Hematopoietic multipotent progenitor cell treated with erythropoietin and hydrocortisone succinate and interleukin-3 and kit ligand, for 4 days (in vitro differentiated cells): ENCODE measurements at regions not wholly inside any gene's neighbourhood (a gene's known extent, or its start where the extent isn't known, plus 50 kb on each side); places are given as distances from the start of the nearest gene placed in this dataset.
"Not testable (repeated sequence)": the region's sequence is repeated elsewhere in the genome, so short reads cannot be mapped to it uniquely, and the experiment has no call there.

Source experiments
- DNase-seq: peaks from one replicate; pipeline ENCODE4 v3.0.0-alpha.2; 2015

DNA sequence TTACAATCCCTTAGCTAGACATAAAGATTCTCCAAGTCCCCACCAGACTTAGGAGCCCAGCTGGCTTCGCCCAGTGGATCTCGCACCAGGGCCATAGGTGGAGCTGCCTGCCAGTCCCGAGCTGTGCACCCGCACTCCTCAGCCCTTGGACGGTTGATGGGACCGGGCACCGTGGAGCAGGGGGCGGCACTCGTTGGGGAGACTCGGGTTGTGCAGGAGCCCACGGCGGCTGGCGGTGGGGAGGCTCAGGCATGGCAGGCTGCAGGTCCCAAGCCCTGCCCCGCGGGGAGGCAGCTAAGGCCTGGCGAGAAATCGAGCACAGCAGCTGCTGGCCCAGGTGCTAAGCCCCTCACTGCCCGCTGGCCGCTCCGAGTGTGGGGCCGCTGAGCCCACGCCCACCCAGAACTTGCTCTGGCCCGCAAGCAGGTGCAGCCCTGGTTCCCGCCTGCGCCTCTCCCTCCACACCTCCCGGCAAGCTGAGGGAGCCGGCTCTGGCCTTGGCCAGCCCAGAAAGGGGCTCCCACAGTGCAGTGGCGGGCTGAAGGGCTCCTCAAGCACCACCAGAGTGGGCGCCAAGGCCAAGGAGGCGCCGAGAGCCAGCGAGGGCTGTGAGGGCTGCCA lies 275.0 kb upstream of the PDE3A start:
- not testable (repeated sequence) for DNase-seq

- no peak for DNase-seq
These were observed 271.9 kb upstream of the PDE3A start for GRCh38 chr12:20096430-20096829.

DNA sequence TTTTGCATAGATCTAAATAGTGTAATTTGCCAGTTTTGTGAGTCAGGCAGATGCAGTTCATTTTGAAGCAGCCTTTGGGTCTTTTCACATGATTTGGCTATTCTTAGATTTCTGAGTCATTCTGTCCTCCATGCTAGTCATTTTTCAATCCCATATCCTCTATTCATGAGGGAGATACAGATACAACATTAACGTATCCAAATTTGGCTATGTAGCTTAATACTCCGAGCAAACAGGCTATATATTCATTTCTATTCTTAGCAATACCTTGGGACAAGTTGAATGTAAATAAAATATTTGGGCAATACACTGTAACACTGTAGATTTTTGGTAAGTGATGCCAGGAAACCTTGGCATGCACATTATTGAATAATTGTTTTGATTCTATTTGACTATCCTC lies 270.7 kb upstream of the PDE3A start:
- no peak for DNase-seq

GRCh38 chr12:20099395-20100183 lies 268.7 kb upstream of the PDE3A start:
- DNase-seq: no peak

GRCh38 chr12:20101046-20101445 lies 267.3 kb upstream of the PDE3A start:
- no peak for DNase-seq

DNA sequence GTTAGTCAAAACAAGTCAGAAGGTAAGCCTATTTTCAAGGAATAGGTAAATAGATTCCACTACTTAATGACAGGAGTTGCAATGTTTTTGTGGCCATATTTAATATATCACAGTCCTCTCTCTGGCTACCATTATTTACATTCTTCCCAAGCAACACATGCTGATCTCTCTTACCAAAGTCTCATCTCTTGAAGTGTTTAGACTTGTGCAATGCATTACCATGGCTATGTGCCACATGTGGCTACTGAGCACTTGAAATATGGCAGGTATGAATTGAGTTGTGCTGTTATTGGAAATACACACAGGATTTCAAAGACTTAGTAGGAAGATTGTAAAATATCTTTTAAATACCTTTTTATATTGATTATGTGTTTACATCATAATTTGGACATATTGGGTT lies 262.4 kb upstream of the PDE3A start:
- DNase-seq: no peak

- DNase-seq: no peak
These were observed 258.7 kb upstream of the PDE3A start for GRCh38 chr12:20109676-20110075.

- not testable (repeated sequence) for DNase-seq
These were observed 253.0 kb upstream of the PDE3A start for GRCh38 chr12:20115371-20115770.

- DNase-seq: no peak
These were observed 248.5 kb upstream of the PDE3A start for GRCh38 chr12:20119596-20120402.

GRCh38 chr12:20120403-20120725 lies 248.0 kb upstream of the PDE3A start:
- DNase-seq: no peak

DNA sequence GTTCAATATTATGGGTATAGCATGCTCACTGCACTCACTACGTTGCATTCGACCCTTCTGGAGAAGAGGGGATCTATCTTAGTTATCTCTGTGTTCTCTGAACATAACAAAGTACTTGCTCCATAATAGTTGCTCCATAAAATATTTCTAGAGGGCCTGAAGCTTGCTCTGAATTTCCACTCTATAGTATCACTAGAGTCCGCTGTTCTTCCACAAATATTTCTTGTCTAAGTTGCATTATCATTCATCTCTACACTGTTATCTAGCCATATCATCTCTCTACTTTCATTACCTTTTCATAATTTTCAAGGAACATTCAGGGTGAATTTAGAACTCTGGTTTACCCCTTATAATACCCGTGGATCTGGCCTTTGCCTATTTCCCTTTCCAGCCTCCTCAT lies 246.1 kb upstream of the PDE3A start:
- no peak for DNase-seq

DNA sequence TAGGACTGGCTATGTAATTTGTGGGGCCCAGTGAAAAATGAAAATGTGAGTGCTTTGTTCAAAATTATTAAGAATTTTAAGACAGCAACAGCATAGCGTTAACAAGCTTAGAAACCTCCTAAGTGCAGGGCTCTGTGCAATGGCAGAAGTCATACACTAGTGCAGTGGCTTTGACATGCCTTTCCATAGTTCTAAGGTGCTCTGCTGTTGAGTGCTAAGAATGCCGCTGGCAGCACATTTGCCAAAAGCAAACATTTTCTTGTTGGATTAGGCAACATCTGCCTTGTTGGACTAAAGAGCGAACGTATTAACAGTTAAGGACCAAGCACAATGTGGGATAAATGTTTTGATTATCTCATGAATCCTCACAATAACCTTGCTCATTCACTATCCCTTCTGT lies 244.9 kb upstream of the PDE3A start:
- no peak for DNase-seq

DNA sequence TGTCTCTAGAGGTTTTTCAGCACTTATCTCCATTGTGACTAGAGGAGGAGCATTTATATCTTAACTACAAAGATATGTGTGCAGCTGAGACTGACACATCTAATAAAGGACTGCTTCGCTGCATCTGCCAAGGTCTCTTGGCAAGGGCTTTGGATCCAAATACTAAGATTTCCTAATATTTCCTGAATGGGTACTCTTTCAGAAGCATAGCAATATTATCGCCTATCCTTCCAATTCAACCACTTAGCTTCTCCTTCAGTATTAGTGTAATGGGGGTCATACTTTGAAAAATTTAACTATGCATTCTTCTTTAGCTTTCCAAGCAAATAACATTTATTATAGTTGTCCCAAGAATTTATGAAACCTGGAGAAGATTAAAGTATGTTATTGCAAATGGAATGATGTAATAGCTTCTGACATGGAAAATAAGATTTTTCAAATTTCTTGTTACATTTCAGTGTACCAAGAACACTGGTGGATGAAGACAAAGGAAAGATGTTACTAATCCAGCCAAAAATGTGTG lies 243.0 kb upstream of the PDE3A start:
- no peak for DNase-seq

GRCh38 chr12:20126601-20127000 lies 241.7 kb upstream of the PDE3A start:
- no peak for DNase-seq

- no peak for DNase-seq
These were observed 240.9 kb upstream of the PDE3A start for GRCh38 chr12:20127413-20127812.

DNA sequence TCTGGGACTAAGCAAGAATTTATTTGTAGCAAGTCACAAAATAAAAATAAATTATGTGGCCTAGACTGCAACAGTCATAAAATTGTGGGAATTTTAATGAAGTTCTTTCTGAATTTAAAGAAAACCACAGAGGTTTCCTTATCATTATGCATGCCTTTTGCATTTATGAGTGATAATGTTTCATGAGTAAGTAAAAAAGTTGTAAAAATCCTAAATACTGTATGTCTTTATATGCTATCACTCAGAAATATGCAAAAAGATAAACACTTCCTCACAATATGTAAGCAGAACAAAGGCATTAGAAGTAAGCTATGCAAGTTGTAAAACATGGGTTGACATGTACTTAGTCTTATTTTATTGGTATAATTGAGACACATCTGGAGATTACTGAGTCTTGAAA lies 239.4 kb upstream of the PDE3A start:
- peak; percentile 14 for DNase-seq

DNA sequence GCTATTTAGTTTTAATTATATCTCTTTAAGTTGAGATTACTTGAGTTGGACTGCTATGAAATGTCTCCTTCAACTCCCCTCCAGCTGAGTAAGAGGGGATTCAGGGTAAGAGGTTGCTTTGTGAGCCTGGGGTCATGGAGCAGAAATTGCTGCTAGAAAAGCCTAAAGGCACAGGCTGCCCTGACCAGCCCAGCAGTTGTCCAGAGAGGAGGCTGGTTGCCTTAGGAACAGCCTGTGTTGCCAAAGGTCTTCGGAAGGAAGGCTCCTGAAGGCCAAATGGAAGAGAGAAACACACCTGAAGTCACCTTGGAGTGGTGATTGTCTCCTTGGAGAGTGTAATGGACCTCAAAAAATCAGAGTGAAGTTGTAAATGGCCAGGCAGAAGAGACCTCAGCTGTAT lies 235.5 kb upstream of the PDE3A start:
- no peak for DNase-seq

- DNase-seq: no peak
These were observed 233.7 kb upstream of the PDE3A start for GRCh38 chr12:20134652-20135051.

DNA sequence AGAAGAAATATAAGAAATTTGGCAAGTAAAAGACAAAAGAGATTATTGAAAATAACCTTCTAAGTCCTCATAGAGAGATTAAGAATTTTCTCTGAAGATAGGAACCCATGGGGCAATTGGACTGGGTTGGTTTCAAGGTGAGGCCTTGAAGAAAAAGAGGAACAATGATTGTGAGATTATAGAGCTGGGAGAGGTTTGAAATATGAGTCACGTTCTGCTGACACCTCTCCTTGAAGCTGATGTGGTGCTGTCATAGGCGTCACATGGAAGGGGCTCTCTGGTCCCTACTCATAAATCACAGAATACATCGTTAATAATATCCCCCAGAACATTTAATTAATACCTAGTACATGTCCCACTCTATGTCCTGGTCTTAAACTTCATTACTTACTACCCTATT lies 227.6 kb upstream of the PDE3A start:
- DNase-seq: peak; percentile 38

DNA sequence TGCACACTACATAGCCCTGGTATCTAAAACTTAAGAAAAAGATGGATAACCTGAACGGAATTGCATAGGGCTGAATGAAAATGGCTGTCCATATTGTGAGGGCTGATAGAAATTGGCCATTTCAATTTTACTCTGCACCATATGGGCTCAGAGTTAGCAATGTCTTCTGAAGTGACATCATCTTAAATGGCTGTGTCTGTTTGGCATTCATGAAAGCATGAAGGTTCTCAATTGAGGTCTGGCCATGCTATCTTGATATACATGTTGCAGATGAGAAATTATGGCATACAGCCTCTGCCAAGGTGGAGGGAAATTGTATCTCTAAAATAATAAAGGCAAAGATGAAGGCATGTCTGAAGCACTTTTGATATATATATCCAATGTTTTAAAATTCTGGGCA lies 226.0 kb upstream of the PDE3A start:
- no peak for DNase-seq

DNA sequence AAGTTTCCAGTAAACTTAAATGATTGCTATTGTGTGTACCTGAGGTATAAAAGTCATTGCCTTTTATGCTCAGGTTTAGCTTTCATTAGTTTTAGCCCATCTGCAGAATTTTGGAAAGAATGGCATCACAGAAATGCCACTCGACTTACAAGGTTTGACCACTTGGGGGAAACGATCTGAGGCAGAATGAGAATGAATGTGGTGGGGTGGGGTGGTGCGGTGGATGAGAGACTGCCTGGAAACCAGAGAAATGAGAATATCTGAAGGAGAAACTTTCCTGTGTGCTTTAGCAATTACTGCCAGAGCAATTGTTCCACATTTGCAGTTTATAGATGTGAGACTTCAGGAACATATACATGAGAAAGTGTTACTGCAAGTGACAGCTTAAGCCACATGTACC lies 225.4 kb upstream of the PDE3A start:
- peak; percentile 21 for DNase-seq

GRCh38 chr12:20144341-20144740 lies 224.0 kb upstream of the PDE3A start:
- no peak for DNase-seq

- DNase-seq: no peak
These were observed 220.1 kb upstream of the PDE3A start for GRCh38 chr12:20148241-20148640.
